HepG2 (cell line): ENCODE measurements at regions not wholly inside any gene's neighbourhood (a gene's known extent, or its start where the extent isn't known, plus 50 kb on each side); places are given as distances from the start of the nearest gene placed in this dataset.
A peak's percentile ranks its signal among the peaks of the same experiment; 100 is the strongest.

ENCODE experiments used
- ATF7 ChIP-seq, 2 experiments: fragments of 450-650 bp in 1 of 2; sonication (generic) in 1 of 2; formaldehyde crosslinking in 1 of 2; IDR thresholded peaks; 2 replicates each; pipeline versions ENCODE4 v1.4.0 to v1.6.1; 2016 to 2020; ENCODE audit warnings: antibody characterized with exemption in 1 of 2, mild to moderate bottlenecking in 1 of 2, missing genetic modification reagents in 1 of 2
- CBX1 ChIP-seq: IDR thresholded peaks from one replicate; pipeline ENCODE4 v1.6.1; 2016; ENCODE audit warnings: antibody characterized with exemption, low read depth
- CHD2 ChIP-seq: IDR thresholded peaks from 2 replicates; pipeline ENCODE4 v1.6.1; 2011; ENCODE audit warnings: low read depth, low read length, improper control_type of control experiment
- DPF2 ChIP-seq: sonication (generic); formaldehyde crosslinking; IDR thresholded peaks from 2 replicates; pipeline ENCODE4 v1.4.0; 2020; ENCODE audit warnings: mild to moderate bottlenecking, low read depth, missing genetic modification reagents, borderline replicate concordance
- RBAK ChIP-seq: sonication (generic); formaldehyde crosslinking; IDR thresholded peaks from 2 replicates; pipeline ENCODE4 v1.5.1; 2020; ENCODE audit warnings: mild to moderate bottlenecking, missing genetic modification reagents
- RORA ChIP-seq: sonication (generic); formaldehyde crosslinking; IDR thresholded peaks from 2 replicates; pipeline ENCODE4 v1.5.0; 2020; ENCODE audit warnings: mild to moderate bottlenecking, missing genetic modification reagents, moderate library complexity
- SMAD1 ChIP-seq: sonication (generic); formaldehyde crosslinking; IDR thresholded peaks from 2 replicates; pipeline ENCODE4 v1.4.0; 2020; ENCODE audit warnings: missing genetic modification reagents, low read depth, mild to moderate bottlenecking, borderline replicate concordance
- TCF7 ChIP-seq: sonication (generic); IDR thresholded peaks from 2 replicates; pipeline ENCODE4 v1.6.1; 2016; ENCODE audit warnings: antibody characterized with exemption, low read depth
- TEAD2 ChIP-seq: sonication (generic); formaldehyde crosslinking; IDR thresholded peaks from 2 replicates; pipeline ENCODE4 v1.9.0; 2021; ENCODE audit warnings: missing genetic modification reagents
- XRCC5 ChIP-seq: fragments of 200-400 bp; formaldehyde crosslinking; optimal IDR thresholded peaks from 2 replicates; pipeline ENCODE3; 2017; ENCODE audit warnings: mild to moderate bottlenecking, low read length
- ZFP36L1 ChIP-seq: sonication (generic); formaldehyde crosslinking; IDR thresholded peaks from 2 replicates; pipeline ENCODE4 v1.8.0; 2022; ENCODE audit warnings: mild to moderate bottlenecking, missing genetic modification reagents, moderate library complexity
- ZNF441 ChIP-seq: sonication (generic); formaldehyde crosslinking; IDR thresholded peaks from 2 replicates; pipeline ENCODE4 v1.7.0; 2021; ENCODE audit warnings: missing genetic modification reagents, borderline replicate concordance
- TF ChIP-seq, protein P1 (sequence below): sonication (generic); formaldehyde crosslinking; IDR thresholded peaks from 2 replicates; pipeline ENCODE4 v1.9.0; 2021; ENCODE audit warnings: missing genetic modification reagents, mild to moderate bottlenecking, borderline replicate concordance
- TF ChIP-seq, protein P2 (sequence below): sonication (generic); formaldehyde crosslinking; IDR thresholded peaks from 2 replicates; pipeline ENCODE4 v1.5.1; 2020; ENCODE audit warnings: mild to moderate bottlenecking, missing genetic modification reagents
- TF ChIP-seq, protein P3 (sequence below): sonication (generic); formaldehyde crosslinking; IDR thresholded peaks from 2 replicates; pipeline ENCODE4 v1.5.0; 2020; ENCODE audit warnings: mild to moderate bottlenecking, missing genetic modification reagents
- TF ChIP-seq, protein P4 (sequence below): sonication (generic); formaldehyde crosslinking; IDR thresholded peaks from 2 replicates; pipeline ENCODE4 v1.8.0; 2022; ENCODE audit warnings: mild to moderate bottlenecking, missing genetic modification reagents
- TF ChIP-seq, protein P5 (sequence below): IDR thresholded peaks from 2 replicates; pipeline ENCODE4 v1.6.1; 2016; ENCODE audit warnings: missing compliant biosample characterization, missing genetic modification reagents, borderline replicate concordance
- TF ChIP-seq, protein P6 (sequence below), 2 experiments: fragments of 450-650 bp in 1 of 2; sonication (generic) in 1 of 2; formaldehyde crosslinking; IDR thresholded peaks; 2 replicates each; pipeline versions ENCODE4 v1.5.0 to v1.8.0; 2020 to 2022; ENCODE audit warnings: mild to moderate bottlenecking in 1 of 2, missing genetic modification reagents in 1 of 2

DNA sequence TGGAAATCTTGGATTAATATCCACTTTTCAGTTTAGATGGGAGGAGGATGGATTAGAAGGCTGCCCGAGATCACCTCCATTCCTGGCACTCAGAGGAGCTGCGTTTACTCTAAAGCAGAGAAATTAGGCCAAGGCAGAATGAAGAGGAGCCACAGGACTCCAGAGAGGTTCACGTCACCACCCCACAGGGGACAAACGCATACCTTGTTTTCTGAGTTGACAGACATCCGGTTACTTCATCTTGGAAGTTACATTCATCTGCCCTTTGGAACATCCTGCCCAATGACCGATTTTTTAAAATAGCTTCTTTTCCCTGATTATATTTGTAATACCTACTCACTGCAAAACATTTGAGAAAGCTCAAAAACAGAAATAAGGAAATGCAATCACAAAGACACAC, 220.0 kb downstream of the SOX9 start (continued):
- no peak for TF ChIP-seq DPF2
- TF ChIP-seq, protein P1, sequence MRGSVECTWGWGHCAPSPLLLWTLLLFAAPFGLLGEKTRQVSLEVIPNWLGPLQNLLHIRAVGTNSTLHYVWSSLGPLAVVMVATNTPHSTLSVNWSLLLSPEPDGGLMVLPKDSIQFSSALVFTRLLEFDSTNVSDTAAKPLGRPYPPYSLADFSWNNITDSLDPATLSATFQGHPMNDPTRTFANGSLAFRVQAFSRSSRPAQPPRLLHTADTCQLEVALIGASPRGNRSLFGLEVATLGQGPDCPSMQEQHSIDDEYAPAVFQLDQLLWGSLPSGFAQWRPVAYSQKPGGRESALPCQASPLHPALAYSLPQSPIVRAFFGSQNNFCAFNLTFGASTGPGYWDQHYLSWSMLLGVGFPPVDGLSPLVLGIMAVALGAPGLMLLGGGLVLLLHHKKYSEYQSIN (CRISPR knock-in tag) = no peak
- TF ChIP-seq ZFP36L1 = no peak
- TF ChIP-seq, protein P2, sequence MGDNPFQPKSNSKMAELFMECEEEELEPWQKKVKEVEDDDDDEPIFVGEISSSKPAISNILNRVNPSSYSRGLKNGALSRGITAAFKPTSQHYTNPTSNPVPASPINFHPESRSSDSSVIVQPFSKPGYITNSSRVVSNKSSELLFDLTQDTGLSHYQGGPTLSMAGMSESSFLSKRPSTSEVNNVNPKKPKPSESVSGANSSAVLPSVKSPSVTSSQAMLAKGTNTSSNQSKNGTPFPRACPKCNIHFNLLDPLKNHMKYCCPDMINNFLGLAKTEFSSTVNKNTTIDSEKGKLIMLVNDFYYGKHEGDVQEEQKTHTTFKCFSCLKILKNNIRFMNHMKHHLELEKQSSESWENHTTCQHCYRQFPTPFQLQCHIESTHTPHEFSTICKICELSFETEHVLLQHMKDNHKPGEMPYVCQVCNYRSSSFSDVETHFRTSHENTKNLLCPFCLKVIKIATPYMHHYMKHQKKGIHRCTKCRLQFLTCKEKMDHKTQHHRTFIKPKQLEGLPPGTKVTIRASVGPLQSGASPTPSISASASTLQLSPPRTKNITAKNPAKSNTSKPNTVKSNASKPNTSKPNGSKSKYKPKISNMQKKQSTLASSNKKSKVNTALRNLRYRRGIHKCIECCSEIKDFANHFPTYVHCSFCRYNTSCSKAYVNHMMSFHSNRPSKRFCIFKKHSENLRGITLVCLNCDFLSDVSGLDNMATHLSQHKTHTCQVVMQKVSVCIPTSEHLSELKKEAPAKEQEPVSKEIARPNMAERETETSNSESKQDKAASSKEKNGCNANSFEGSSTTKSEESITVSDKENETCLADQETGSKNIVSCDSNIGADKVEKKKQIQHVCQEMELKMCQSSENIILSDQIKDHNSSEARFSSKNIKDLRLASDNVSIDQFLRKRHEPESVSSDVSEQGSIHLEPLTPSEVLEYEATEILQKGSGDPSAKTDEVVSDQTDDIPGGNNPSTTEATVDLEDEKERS (CRISPR knock-in tag) = 0 out of 2 replicates have a peak, but pooled peaks have one; percentile 15
- no peak for TF ChIP-seq TEAD2 (CRISPR knock-in tag)
- no peak for TF ChIP-seq CBX1
- no peak for TF ChIP-seq RBAK (CRISPR knock-in tag)
- no peak for TF ChIP-seq ATF7 (IDR thresholded peaks at IDR 0.05)
- TF ChIP-seq ATF7 (CRISPR knock-in tag; IDR thresholded peaks at IDR 0.05) = no peak; the same call in 1 of the 2 replicates
- TF ChIP-seq SMAD1 (CRISPR knock-in tag) = no peak
- 0 out of 2 replicates have a peak, but pooled peaks have one; percentile 34 for TF ChIP-seq RORA (CRISPR knock-in tag)
- TF ChIP-seq, protein P3, sequence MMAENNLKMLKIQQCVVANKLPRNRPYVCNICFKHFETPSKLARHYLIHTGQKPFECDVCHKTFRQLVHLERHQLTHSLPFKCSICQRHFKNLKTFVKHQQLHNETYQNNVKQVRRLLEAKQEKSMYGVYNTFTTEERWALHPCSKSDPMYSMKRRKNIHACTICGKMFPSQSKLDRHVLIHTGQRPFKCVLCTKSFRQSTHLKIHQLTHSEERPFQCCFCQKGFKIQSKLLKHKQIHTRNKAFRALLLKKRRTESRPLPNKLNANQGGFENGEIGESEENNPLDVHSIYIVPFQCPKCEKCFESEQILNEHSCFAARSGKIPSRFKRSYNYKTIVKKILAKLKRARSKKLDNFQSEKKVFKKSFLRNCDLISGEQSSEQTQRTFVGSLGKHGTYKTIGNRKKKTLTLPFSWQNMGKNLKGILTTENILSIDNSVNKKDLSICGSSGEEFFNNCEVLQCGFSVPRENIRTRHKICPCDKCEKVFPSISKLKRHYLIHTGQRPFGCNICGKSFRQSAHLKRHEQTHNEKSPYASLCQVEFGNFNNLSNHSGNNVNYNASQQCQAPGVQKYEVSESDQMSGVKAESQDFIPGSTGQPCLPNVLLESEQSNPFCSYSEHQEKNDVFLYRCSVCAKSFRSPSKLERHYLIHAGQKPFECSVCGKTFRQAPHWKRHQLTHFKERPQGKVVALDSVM = no peak
- TF ChIP-seq, protein P4, sequence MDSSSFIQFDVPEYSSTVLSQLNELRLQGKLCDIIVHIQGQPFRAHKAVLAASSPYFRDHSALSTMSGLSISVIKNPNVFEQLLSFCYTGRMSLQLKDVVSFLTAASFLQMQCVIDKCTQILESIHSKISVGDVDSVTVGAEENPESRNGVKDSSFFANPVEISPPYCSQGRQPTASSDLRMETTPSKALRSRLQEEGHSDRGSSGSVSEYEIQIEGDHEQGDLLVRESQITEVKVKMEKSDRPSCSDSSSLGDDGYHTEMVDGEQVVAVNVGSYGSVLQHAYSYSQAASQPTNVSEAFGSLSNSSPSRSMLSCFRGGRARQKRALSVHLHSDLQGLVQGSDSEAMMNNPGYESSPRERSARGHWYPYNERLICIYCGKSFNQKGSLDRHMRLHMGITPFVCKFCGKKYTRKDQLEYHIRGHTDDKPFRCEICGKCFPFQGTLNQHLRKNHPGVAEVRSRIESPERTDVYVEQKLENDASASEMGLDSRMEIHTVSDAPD (CRISPR knock-in tag) = no peak
- TF ChIP-seq, protein P5, sequence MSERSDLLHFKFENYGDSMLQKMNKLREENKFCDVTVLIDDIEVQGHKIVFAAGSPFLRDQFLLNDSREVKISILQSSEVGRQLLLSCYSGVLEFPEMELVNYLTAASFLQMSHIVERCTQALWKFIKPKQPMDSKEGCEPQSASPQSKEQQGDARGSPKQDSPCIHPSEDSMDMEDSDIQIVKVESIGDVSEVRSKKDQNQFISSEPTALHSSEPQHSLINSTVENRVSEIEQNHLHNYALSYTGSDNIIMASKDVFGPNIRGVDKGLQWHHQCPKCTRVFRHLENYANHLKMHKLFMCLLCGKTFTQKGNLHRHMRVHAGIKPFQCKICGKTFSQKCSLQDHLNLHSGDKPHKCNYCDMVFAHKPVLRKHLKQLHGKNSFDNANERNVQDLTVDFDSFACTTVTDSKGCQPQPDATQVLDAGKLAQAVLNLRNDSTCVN (CRISPR knock-in tag) = no peak
- no peak for TF ChIP-seq XRCC5
- TF ChIP-seq, protein P6, sequence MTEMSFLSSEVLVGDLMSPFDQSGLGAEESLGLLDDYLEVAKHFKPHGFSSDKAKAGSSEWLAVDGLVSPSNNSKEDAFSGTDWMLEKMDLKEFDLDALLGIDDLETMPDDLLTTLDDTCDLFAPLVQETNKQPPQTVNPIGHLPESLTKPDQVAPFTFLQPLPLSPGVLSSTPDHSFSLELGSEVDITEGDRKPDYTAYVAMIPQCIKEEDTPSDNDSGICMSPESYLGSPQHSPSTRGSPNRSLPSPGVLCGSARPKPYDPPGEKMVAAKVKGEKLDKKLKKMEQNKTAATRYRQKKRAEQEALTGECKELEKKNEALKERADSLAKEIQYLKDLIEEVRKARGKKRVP (CRISPR knock-in tag; IDR thresholded peaks at IDR 0.05) = no peak
- peak; percentile 49 for TF ChIP-seq TCF7
- no peak for TF ChIP-seq ZNF441 (CRISPR knock-in tag)
- no peak for TF ChIP-seq CHD2
